Stimulated activated CD4-positive, alpha-beta T cell treated with anti-CD3 and anti-CD28 coated beads, Interleukin-4, amount 100 ng/mL, for 1 hour (primary cell): ENCODE measurements at regions not wholly inside any gene's neighbourhood (a gene's known extent, or its start where the extent isn't known, plus 50 kb on each side); places are given as distances from the start of the nearest gene placed in this dataset.

Experiments used
- DNase-seq: peaks from one replicate; pipeline ENCODE4 v3.0.0-alpha.2; 2020

DNA sequence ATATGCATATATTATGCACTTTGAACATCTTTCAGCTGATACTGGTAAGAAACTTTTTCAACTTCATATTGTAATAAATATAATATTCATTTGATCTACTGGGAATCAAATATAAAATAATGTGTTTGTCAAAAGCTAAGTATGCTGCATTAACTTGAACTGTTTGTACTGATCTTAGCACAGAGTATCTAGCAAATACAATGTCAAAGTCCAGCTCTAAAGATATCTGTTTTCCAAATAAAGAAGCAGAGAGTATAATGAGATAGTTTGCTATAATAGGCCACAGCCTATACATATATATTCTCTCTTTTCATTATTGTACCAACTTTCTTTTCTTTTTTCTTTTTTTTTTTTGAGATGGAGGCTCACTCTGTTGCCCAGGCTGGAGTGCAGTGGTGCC lies 417.0 kb downstream of the TMEM161B start:
- no peak for DNase-seq

DNA sequence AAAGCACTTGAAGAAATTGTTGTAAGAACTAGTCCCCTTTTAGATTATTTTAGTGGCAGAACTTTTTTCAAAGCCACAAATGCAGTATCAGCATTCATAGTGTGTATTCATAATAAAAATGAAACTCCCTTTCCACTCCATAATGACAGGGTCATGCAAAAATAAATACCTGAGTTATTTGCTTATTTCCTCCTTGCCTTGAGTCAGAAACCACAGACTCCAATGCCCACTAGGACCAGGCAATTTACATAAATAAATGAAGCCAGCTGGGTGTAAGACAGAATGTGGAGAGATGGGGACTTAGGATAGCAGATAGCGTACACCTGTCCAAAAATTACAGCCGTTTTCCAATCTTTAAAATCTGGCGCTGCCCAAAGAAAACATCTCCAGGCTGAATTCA lies 417.8 kb downstream of the TMEM161B start:
- DNase-seq: no peak

DNA sequence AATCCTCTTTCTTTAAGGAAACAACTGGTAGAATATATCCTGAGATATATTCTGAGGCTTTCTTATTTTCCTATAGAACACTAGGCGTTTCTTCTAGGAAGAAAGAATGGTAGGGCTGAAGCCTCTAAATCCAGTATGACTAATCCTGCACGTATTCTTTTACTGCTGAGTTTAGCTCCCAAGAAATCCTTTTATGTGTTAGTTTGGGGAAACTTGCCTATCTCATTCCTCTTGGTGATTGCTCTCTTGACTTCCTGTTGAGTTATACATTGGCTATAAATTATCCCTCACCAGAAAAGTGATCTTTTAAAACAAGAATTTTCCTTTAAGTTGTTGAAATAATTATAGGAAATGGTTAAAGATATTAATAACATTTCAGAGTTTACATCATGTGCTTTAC lies 422.9 kb downstream of the TMEM161B start:
- DNase-seq: no peak

DNA sequence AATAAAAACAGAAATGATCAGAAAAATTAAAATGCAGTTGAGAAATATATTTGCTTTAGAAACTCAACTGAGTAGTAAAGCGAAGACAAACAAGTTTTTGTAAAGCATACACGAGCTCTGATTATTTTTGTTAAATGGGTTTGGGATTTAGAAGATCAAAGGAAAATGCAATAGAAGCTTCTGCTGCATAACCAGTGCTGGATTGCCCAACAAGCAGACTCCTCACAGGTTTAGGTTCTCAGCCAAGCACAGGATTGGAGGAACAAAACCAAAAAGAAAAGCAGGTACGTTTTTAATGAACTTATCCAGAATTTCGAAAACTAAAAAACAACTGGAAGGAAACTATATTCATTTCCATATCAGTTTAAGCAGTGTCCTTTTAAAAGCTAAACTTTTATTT lies 423.8 kb downstream of the TMEM161B start:
- DNase-seq: no peak

DNA sequence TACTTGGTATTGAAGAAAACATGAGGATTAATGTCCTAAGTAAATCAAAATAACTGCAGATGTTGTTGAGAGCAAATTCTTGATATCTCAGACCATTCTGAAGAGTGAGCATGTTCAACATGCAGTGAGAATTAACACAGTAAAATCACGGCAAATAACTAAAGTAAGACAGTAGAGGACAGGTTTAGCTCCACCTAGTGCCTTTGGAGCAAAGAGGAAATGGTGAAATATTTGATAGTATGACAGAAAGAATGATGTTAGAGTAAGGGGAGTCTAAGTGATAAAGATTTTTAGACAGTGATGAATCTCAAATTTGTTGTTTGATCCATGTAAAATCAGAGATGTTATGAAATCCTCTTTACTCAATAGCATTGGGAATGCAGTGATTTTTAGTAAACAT lies 424.2 kb downstream of the TMEM161B start:
- no peak for DNase-seq

DNA sequence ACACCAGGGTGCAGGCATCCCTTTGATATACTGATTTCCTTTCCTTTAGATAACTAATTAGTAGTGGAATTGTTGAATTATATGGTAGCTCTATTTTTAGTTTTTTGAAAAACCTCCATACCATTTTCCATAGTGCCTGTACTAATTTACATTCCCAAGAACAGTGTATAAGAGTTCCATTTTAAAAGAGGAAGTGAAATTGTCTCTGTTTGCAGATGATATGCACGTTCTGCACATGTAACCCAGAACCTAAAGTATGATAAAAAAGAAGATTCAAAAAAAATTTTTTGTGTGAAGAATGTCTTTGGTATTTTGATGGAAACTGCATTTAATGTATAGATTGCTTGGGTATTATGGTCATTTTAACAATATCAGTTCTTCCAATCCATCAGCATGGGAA lies 424.0 kb upstream of the CCNH start:
- no peak for DNase-seq

DNA sequence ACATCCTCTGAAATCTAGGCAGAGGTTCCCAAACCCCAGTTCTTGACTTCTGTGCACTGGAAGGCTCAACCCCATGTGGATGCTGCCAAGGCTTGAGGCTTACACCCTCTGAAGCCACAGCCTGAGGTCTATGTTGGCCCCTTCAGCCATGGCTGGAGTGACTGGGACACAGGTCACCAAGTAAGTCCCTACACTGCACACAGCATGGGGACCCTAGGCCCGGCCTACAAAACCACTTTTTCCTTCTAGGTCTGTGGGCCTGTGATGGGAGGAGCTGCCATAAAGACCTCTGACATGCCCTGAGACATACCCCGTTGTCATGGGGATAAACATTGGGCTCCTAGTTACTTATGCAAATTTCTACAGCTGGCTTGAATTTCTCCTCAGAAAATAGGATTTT lies 418.8 kb upstream of the CCNH start:
- DNase-seq: no peak

DNA sequence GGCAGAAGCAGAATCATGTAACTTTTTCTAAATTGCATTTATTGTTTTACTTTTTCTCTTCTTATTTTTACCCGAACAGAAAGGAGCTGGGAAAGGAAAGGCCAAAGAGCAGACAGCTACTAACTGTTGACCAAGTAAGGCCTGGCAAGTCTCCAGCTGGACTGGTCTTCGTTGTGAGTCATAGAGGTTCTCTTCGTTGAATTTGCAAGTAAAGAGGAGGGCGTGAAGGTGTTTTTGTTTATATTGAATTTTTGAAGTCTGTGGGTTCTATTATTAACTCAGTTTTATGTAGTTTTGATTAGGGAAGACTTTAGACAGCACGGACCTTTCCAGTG lies 416.5 kb upstream of the CCNH start:
- DNase-seq: no peak

DNA sequence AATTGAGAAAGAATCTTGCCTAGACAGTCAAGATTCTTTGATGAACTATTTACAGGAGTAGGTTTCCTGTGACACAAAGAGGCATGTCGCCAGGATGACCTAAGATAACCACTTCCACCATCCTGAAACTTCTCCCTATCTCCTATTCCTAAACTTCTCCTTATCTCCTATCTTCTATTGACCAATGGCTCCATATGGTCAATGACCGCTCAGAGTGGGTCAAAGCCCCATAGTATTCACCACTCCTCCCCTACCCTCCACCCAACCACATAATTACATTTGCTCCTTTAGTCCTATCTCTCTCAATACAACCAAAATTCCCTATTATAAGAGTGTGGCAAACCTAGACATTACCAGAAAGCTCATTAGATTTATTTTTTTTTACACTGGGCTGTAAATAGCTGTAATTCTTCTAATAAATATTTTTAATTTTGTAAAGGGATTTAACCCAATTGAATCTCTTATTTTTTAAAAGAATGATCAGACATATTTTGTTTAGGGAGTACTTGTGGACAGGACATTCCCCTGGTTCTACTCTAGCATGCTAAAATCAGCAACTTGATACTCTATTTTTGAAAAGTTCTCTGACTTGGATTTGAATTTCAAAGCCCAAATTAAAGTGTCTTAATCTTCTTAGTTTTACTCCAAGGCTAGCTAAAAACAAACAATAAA lies 416.0 kb upstream of the CCNH start:
- no peak for DNase-seq

DNA sequence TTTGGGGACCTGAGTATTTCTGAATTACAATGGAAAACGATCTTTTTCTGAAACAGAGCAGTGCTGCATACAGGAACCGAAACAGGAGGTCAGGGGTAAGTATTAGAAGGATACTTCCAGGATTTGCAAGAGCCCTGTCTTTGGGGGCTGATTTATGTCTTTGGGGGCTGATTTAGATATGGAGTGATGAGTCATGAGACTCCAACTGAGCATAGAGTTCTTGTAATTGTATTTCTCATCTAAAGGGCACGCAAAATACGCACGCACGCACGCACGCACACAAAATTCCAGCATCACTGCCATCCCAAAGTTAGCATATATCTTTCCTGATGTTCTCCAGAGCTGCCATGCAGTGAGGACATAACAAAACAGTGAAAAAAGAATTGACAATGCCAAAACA lies 414.8 kb upstream of the CCNH start:
- DNase-seq: no peak

DNA sequence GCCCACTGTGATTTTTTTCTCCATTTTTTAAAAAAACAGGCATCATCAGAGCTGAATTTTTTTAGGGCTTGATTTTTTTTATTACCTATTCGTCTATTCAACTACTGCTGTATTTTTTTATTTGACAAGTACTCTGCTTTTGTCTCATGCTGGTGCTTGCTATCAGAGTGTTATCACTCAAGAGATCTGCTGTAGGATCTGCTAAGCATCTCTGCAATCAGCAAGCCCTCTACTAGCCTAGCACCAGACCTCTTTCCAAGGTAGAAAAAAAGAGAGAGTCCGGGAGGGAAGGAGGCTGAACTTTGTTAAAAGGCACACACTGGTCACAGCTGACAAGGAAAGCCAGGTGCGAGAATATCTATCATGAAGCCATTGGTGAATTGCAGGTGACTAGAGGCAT lies 413.8 kb upstream of the CCNH start:
- no peak for DNase-seq

DNA sequence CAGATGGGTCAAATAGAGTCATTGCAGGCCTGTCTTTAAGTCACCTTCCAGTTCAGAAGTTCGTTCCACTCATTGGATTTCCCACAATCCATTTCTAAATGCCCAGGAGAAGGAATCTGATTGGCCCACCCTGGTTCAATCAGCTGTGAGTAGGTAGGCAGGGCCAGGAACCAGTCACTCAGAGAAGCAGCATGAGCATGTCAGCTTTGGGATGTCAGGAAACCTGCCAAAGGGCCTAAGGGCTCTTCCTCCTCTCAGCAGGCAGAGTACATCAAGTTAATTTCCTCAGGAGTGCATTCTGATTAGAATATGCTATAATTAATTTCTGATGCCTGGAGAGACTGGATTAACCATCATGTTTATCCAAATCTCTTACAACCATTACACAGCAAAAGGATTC lies 412.9 kb upstream of the CCNH start:
- DNase-seq: no peak

DNA sequence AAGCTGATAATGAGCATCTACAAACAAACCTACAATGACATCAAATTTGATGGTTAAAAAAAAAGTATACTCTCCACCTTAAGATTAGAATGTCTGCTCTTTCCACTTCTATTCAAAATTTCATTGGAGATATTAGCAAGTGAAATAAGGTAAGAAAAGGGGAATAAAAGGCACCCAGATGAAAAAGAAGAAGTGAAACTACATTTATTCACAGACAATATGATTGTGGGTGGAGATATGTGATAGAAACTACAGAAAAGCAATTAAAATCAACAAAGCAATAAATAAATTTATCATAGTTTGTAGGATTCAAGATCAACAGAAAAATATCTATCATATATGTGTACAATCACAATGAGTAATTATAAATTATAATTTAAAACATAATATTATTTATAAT lies 395.1 kb upstream of the CCNH start:
- no peak for DNase-seq

DNA sequence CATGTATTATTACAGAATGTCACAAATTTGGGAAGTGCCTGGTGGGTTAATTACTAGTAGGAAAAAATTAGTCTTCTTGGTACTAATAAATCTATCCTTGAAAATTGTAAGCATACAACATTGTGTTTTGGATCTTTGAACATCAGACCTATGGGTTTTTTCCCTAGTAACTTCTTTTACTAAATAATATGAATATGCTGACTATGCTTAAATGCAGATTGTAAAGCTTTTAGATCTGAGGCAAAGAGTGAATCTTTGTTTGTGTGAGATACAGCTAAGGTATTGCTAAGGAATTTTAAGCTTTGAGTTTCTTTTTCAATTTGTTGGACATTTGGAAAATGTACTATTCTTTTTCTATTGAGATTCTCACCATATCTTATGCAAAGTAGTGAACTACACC lies 390.6 kb upstream of the CCNH start:
- no peak for DNase-seq

DNA sequence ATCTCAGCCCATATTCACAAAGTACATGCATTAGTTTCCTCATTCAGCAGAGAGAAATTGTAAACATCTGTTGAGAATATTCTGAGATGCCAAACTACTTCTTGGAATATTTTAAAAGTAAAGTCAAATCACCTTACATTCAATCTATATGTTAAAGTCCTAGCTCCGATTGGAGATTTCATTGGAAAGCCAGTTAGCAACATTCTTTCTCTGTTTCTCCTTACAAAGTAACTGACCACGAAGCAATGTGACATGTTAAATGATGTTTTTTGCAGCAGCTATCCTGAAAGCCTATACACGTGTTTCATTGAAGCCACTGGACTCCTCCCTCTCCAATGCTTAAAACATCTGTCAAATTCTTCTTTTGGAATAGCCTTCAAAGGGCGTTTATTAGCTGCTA lies 379.1 kb upstream of the CCNH start:
- DNase-seq: no peak

DNA sequence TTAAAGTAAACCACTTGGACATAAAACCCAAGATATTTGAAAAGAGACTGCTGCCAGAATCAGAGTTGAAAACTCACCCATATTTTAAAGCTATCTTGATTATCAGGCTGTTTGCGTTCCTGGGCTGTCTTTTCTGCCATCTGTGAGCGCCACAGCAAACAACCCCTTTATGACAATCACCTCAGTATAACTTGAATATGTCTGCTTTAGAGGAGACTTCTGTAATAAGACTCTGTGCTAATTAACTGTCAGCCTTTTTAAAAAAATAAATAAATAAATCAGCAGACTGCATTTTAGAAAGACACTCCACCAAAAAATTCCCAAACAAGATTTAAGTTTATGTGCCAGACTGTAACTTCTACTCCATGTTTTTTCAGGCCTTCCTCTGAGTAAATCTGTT lies 375.7 kb upstream of the CCNH start:
- DNase-seq: no peak

DNA sequence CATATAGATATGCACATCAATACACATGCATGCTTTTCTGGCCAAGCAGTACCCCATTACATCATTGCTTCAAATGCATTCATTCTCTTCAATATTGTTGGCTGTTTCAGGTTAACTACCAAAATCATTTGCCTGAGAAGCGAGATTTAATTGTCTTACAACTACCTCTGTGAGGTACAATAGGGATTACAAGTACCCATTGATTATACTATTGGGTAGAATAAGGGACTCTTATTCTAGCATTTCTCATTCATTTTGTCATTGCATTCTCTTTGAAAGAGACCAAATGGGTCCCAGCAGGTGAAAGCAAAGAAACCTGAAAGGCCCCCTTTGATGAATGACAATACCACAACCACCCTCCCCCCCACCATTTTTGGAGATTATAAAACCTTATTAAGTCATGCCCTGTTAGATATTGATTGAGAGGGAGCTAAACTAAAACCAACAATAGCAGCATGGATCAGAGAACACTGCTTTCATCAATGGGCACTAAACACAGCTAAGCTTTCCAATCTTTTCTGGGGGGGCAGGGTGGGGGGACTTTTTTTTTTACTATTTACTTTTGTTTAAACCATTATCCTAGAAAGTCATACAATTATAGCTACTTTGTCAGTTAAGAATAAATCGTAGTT lies 375.0 kb upstream of the CCNH start:
- DNase-seq: no peak

DNA sequence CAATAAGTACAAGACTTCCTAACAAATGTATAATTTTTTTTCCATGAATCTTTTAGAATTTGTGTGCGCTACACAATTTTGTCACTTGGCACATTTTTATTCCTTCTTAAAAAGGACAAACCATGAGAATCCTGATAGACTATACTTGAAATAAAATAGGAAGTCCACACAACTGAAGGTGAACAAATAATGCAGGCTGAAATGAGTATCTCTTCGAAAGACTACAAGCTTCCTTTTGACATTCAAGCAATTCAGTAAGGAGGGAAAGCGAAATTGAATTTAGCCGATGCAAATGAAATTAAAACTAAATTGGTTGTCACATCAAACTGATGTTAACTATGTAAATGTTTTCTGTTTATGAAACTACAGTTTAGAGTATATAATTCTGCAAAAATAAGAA lies 374.4 kb upstream of the CCNH start:
- DNase-seq: no peak

DNA sequence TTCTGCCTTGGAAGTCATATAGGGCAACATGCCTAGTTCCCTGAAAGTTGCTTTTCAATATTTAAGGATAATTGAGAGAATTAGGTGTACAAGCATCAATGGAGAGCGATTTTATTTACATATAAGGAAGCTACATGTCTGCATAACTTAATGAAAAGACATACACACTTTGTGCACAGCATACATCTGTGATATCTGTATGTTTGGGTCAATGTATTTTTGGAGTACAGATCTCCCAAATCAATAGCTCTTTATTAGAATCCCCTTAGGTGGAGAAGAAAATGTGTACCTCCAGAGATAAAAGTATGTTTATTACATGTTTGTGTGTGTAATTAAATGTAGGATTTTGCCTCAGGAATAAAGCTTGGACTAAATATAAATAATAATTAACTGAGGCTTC lies 373.7 kb upstream of the CCNH start:
- DNase-seq: no peak

DNA sequence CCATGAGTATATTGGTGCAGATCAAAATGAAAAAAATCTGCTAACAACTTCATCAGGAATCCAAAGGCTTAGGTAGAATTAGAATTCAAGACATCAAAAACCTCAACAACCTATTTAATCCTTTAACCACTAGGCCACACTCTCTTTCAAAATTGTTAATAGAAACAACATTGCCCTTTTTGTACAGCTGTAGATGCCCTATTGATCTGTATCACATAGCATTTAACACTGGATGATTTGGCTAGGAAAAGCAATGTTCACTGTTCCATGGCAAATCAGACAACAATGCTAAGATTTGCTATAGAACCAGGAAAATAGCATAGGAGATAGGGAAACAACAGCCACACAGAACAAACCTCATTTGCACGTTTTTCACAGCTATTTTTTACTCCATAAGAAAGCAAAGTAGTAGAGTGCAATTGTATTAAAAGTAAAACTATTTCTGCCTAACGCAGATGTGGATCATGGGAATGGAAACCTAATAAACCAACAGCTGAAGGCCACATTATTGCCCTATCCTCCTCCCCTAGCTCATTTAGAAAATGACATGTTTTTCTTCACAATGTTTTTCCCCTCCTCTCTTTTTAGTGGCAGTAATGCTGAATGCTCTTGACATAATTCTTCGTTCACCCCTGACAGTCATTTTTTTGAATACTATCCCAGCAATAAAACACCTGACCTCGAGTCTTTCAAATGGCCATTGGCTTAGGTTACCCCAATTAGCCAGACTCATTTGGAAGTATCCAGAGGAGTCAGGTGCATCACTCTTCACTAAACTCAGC lies 373.0 kb upstream of the CCNH start:
- DNase-seq: no peak

DNA sequence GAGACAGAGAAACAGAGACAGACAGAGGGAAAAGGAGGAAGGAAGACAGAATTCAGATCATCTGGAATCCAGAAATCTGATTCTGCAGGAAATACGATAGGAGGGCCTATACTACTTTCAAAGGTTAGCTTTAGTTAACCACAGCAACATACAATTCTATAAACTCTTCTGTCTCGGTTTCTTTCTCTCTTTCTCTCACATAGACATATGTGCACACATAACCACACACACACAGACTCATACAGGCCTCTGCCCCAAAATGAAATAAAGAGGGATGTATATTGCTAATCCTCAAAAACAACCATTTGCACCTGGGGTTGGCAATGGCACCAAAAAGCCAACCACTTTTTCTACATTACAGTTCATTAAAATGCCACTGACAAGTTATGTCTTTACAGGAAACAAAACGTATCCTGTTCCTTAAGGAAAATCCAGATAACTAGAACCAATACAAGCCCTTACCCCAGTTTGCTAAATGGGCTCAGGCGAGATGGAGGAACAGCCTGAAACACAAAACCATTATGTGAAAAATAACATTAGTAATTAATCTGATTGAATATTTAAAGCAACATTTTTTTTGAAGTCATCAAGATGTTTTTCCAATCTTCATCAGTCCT lies 372.3 kb upstream of the CCNH start:
- no peak for DNase-seq

DNA sequence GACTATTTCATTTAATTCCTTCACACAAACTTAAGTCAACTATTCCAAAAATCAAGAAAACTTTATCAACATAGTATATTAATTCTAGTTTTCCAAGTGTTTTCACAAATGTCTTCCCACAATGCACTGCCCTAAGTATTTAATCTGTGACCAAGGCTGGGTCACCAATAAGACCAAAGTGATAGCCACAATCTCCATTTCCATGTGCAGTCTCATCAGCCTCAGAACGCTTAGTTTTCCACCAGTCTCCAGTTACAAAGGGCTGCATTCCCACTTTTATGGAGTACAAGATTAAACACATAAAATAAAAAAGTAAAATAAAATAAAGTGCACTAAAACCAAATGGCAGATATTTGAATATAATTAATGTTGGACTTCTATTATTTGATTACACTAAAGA lies 371.6 kb upstream of the CCNH start:
- no peak for DNase-seq

DNA sequence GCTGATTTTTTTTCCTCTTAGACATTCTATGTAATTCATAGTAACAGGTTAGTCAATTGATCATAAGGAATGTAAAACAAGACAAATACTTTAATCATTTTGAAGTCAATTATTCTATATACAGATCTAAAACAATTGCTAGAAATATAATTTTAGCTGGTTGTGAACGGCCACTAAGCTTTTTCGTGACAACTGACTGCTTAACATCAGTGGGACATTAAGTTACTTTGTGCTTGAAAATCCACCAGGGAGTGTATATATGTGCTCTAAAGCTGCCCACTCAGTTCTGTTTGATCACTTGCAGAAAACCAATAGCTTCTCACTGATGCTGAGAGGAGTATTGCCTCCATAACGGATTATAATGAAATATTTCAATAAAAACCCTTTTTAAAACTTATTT lies 370.2 kb upstream of the CCNH start:
- DNase-seq: no peak

DNA sequence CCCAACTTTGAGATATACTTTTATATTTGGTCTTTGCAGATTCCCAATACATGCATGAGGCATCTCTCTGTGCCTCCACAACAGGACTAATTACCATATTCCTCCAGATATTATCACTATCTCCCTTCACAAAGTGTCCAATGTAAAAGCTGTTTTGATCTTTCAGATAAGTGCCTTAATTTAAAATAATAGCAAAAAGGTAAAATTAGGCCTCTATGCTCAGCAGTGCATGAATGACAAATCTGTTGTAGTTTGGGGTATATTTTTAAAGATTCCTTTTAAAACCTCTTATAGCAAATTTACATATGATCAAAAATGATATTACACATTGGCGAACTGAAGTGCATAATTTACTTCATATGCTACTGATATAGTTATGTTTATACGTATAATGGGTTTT lies 369.2 kb upstream of the CCNH start:
- no peak for DNase-seq
